ENCODE measurements at regions not wholly inside any gene's neighbourhood (a gene's known extent, or its start where the extent isn't known, plus 50 kb on each side); places are given as distances from the start of the nearest gene placed in this dataset.

DNA sequence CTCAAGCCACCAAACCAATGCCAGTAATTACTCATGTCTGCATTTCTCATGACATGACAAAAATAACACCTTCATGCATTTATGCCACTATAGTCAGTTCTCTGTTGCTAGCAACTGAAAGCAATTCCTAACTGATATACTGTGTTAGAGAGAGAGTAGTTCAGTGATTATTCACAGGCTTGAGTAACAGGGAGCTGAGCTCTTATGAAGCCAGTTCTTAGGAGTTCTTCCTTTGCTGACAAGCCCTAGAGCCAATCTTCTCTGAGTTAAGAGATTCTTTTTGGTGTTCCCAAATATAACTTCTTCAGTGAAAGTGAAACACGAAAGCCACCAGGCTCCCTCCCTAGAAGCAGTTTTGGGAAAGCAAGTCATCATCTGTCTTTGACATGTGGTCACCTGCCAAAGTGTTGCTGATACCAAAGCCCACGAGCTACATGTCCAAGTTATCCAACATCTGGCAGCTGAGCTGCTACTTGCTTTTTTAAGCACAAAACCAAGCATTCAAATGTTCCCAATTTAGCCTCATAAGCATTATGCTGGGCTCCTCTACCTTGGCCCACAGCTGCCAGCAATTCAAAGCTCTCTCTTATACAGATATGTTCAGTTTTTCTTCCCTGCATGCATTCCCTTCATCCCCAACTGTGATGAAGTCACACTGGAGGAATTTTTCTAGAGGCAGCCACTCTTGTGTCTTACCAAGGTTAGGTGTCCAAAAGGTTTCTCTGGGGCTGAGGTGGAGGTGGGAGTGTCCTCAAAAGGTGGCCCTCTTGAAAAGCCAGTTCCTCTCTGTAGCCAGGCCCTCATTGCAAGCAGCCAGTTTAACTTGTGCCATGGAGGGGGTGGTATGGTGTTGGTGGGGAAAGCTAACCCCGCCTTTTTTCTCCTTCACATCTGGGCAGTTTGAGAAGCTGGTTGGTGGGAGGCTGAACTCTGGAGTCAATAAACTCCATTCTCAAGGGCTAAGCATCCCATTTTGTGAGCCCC is 92.7 kb upstream of the ARMC2 start:
- TF ChIP-seq, protein P1, sequence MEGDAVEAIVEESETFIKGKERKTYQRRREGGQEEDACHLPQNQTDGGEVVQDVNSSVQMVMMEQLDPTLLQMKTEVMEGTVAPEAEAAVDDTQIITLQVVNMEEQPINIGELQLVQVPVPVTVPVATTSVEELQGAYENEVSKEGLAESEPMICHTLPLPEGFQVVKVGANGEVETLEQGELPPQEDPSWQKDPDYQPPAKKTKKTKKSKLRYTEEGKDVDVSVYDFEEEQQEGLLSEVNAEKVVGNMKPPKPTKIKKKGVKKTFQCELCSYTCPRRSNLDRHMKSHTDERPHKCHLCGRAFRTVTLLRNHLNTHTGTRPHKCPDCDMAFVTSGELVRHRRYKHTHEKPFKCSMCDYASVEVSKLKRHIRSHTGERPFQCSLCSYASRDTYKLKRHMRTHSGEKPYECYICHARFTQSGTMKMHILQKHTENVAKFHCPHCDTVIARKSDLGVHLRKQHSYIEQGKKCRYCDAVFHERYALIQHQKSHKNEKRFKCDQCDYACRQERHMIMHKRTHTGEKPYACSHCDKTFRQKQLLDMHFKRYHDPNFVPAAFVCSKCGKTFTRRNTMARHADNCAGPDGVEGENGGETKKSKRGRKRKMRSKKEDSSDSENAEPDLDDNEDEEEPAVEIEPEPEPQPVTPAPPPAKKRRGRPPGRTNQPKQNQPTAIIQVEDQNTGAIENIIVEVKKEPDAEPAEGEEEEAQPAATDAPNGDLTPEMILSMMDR (conservative IDR thresholded peaks at IDR 0.05; ENCODE audit: low read depth, low read length) = no peak
- Histone ChIP-seq H3K9ac (peak overlapping the region; percentile 30; the same call in 1 of the 2 replicates), H3K79me2 (ENCODE audit: insufficient read depth, low read depth) (no peaks in the 10 kb centered on the region), H3K4me3 (IDR thresholded peaks at IDR 0.05; ENCODE audit: insufficient read depth, low read depth, low read length) (no peak overlapping the region), H3K4me2 (peak overlapping the region; percentile 62), H2AFZ (ENCODE audit: low read depth) (peak overlapping the region; percentile 14; the same call in 1 of the 2 replicates), H4K20me1 (ENCODE audit: insufficient read depth) (no peaks in the 10 kb centered on the region), H3K4me1 (ENCODE audit: low read depth, poor library complexity, severe bottlenecking) (peaks cover 37% of the 10 kb centered on the region), H3K27ac (peak overlapping the region; percentile 54), H3K27me3 (ENCODE audit: insufficient read depth, low read depth) (no peaks in the 10 kb centered on the region), H3K36me3 (ENCODE audit: insufficient read depth) (no peaks in the 10 kb centered on the region)

DNA sequence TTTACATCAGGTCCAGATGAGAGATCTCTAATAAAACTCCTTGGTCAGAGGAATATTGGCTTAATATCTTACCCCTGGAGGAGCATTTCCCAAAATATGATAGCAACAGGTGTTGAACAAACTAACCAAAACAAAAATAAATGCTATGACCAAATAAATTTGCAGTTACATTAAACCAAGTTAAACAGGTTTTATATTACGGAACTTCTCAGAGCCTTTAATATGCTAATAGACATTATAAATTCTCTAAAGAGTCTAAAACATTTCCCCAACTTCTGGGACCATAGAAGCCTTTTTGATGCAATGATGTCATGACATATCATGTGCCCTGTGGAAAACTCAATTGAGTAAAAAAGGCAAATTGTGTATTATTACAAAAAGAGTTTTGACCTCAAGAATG is 90.9 kb upstream of the ARMC2 start:
- Histone ChIP-seq H3K4me2 (peak overlapping the region; percentile 62; the same call in 1 of the 2 replicates), H3K79me2 (ENCODE audit: insufficient read depth, low read depth) (no peaks in the 10 kb centered on the region), H3K36me3 (ENCODE audit: insufficient read depth) (no peaks in the 10 kb centered on the region), H3K27ac (no peak overlapping the region), H3K4me3 (IDR thresholded peaks at IDR 0.05; ENCODE audit: insufficient read depth, low read depth, low read length) (no peak overlapping the region), H4K20me1 (ENCODE audit: insufficient read depth) (no peaks in the 10 kb centered on the region), H3K9ac (no peak overlapping the region), H2AFZ (ENCODE audit: low read depth) (no peak overlapping the region), H3K4me1 (ENCODE audit: low read depth, poor library complexity, severe bottlenecking) (peaks cover 39% of the 10 kb centered on the region), H3K27me3 (ENCODE audit: insufficient read depth, low read depth) (no peaks in the 10 kb centered on the region)
- TF ChIP-seq, protein P1 (conservative IDR thresholded peaks at IDR 0.05; ENCODE audit: low read depth, low read length) = no peak

DNA sequence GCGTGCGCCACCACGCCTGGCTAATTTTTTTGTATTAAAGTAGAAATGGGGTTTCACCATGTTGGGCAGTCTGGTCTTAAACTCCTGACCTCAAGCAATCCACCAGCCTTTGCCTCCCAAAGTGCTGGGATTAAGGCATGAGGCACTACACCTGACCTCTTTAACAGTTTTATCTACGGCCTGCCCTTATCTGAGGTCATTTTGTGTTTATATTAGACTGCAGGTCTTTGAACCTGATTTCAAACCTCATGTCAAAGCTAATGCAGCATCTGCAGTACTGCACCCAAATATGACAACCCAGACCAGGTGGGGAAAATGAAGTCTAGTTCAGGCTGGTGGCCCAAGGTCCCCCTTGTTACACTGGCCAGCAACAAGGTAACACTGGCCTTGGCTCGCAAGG is 89.3 kb upstream of the ARMC2 start:
- Histone ChIP-seq H3K36me3 (ENCODE audit: insufficient read depth) (no peaks in the 10 kb centered on the region), H4K20me1 (ENCODE audit: insufficient read depth) (no peaks in the 10 kb centered on the region), H3K9ac (no peak overlapping the region), H3K27ac (no peak overlapping the region), H3K4me1 (ENCODE audit: low read depth, poor library complexity, severe bottlenecking) (peaks cover 42% of the 10 kb centered on the region), H3K79me2 (ENCODE audit: insufficient read depth, low read depth) (no peaks in the 10 kb centered on the region), H3K27me3 (ENCODE audit: insufficient read depth, low read depth) (no peaks in the 10 kb centered on the region), H3K4me3 (IDR thresholded peaks at IDR 0.05; ENCODE audit: insufficient read depth, low read depth, low read length) (no peak overlapping the region), H3K4me2 (no peak overlapping the region), H2AFZ (ENCODE audit: low read depth) (no peak overlapping the region)
- TF ChIP-seq, protein P1 (conservative IDR thresholded peaks at IDR 0.05; ENCODE audit: low read depth, low read length) = no peak

DNA sequence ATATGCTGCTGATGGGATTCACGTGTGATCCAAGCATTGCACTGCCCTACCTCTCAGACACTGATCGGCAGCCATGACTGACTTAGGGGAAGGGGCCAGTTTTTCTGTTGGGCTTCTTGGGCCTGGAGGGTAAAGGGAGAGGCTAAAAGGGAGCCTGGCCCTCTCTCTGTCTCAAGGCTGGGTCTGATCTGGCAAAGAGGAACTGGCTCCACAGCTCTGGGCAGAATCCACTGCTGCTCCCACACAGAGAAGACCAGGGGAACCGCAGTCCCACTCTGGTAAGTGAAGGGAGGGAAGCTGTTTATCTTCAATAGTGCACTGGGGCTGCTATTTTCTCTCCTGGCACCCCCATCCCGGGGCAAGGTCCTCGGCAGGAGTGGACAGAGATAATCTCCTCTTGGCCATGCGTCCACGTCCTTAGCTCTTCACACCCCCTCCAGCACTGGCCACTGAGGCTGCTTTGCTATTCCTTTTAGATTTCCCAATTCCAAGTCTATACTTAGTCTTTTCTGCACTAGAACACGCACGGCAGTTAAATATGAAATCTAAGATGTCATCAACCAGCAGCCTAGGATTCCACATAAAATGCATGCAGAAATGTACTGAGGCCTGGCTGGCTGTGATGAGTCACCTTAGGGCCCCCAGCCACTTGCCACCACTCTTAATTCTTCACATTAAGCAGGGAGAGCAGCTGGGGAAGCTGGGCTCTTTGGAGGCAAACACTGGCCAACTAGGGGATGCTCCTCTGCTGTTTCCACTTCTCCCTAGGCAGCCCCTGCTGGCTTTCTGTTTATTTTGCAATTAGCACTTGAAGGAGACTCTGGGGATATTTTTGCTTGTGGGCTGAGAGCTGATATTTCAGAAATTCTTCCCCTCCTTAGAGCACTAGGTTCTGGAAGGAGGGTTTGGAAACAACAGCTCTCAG is 87.8 kb upstream of the ARMC2 start:
- Histone ChIP-seq H3K4me3 (IDR thresholded peaks at IDR 0.05; ENCODE audit: insufficient read depth, low read depth, low read length) (no peak overlapping the region), H3K4me2 (no peak overlapping the region), H3K27me3 (ENCODE audit: insufficient read depth, low read depth) (no peaks in the 10 kb centered on the region), H3K9ac (no peak overlapping the region), H3K79me2 (ENCODE audit: insufficient read depth, low read depth) (no peaks in the 10 kb centered on the region), H3K4me1 (ENCODE audit: low read depth, poor library complexity, severe bottlenecking) (peaks cover 27% of the 10 kb centered on the region), H4K20me1 (ENCODE audit: insufficient read depth) (no peaks in the 10 kb centered on the region), H3K27ac (no peak overlapping the region), H2AFZ (ENCODE audit: low read depth) (no peak overlapping the region), H3K36me3 (ENCODE audit: insufficient read depth) (no peaks in the 10 kb centered on the region)
- TF ChIP-seq, protein P1 (conservative IDR thresholded peaks at IDR 0.05; ENCODE audit: low read depth, low read length) = no peak

Data from KMS-11 (cell line).